SU-DHL-6 (cell line): ENCODE measurements at regions not wholly inside any gene's neighbourhood (a gene's known extent, or its start where the extent isn't known, plus 50 kb on each side); places are given as distances from the start of the nearest gene placed in this dataset.

Experiments used
- H2AFZ ChIP-seq: fragments of 200-600 bp; sonication (generic); 2 replicates; pipeline ENCODE4 v1.6.1; 2014; ENCODE audit warnings: low read depth, mild to moderate bottlenecking, moderate library complexity, mixed read lengths, antibody characterized with exemption, low read length; ENCODE audit not compliant: severe bottlenecking
- H3F3A ChIP-seq: fragments of 200-600 bp; shearing (Covaris generic); 2 replicates; pipeline ENCODE4 v1.6.0; 2016; ENCODE audit warnings: antibody characterized with exemption, mild to moderate bottlenecking; ENCODE audit not compliant: insufficient read depth
- H3K27ac ChIP-seq: fragments of 200-600 bp; sonication (generic); 2 replicates; pipeline ENCODE4 v1.5.1; 2016; ENCODE audit warnings: low read depth, mild to moderate bottlenecking, low read length, moderate library complexity, mixed read lengths
- H3K27me3 ChIP-seq: fragments of 200-600 bp; sonication (generic), shearing (Covaris generic); 2 replicates; pipeline ENCODE4 v1.6.0; 2014; ENCODE audit warnings: mild to moderate bottlenecking, low read length
- H3K36me3 ChIP-seq: fragments of 200-600 bp; sonication (generic); 2 replicates; pipeline ENCODE4 v1.6.1; 2014; ENCODE audit warnings: mild to moderate bottlenecking, low read length, mixed read lengths
- H3K4me2 ChIP-seq: fragments of 300-600, 200-600 bp; shearing (Covaris generic), sonication (generic); 2 replicates; pipeline ENCODE4 v1.6.0; 2014; ENCODE audit warnings: low read length, low read depth, mild to moderate bottlenecking; ENCODE audit not compliant: poor library complexity, severe bottlenecking
- H3K4me3 ChIP-seq: fragments of 200-600 bp; sonication (generic); 2 replicates; pipeline ENCODE4 v1.5.1; 2014; ENCODE audit warnings: antibody characterized with exemption, low read length, mild to moderate bottlenecking, mixed read lengths; ENCODE audit not compliant: insufficient read depth, poor library complexity, severe bottlenecking
- H3K79me2 ChIP-seq: fragments of 200-600 bp; sonication (generic); 2 replicates; pipeline ENCODE4 v1.6.1; 2014; ENCODE audit warnings: mild to moderate bottlenecking, low read length, moderate library complexity; ENCODE audit not compliant: insufficient read depth
- H3K9ac ChIP-seq: fragments of 200-600 bp; sonication (generic); 2 replicates; pipeline ENCODE4 v1.7.0; 2014; ENCODE audit warnings: mild to moderate bottlenecking, low read length
- H3K9me2 ChIP-seq: fragments of 200-600 bp; sonication (generic); replicated peaks from 2 replicates; pipeline ENCODE4 v1.6.1; 2014; ENCODE audit warnings: low read length; ENCODE audit not compliant: insufficient read depth
- H3K9me3 ChIP-seq: fragments of 200-600 bp; sonication (generic); 2 replicates; pipeline ENCODE4 v1.6.1; 2014; ENCODE audit warnings: low read length, mixed read lengths; ENCODE audit not compliant: insufficient read depth
- H4K20me1 ChIP-seq: fragments of 200-600 bp; sonication (generic); 2 replicates; pipeline ENCODE4 v1.6.1; 2014; ENCODE audit warnings: low read depth, mild to moderate bottlenecking, antibody characterized with exemption, low read length, moderate library complexity, mixed read lengths
- EZH2phosphoT487 ChIP-seq: fragments of 200-600 bp; sonication (generic), shearing (Covaris generic); conservative IDR thresholded peaks from 2 replicates; pipeline ENCODE4 v1.6.1; 2018; ENCODE audit warnings: mild to moderate bottlenecking, antibody characterized with exemption, low read length, moderate library complexity, mixed read lengths
- TF ChIP-seq, protein P1 (sequence below): fragments of 200-600 bp; sonication (generic); IDR thresholded peaks from one replicate; pipeline ENCODE4 v1.5.1; 2017; ENCODE audit warnings: antibody characterized with exemption, mild to moderate bottlenecking, low read length, moderate library complexity; ENCODE audit not compliant: insufficient read depth, poor library complexity, severe bottlenecking

DNA sequence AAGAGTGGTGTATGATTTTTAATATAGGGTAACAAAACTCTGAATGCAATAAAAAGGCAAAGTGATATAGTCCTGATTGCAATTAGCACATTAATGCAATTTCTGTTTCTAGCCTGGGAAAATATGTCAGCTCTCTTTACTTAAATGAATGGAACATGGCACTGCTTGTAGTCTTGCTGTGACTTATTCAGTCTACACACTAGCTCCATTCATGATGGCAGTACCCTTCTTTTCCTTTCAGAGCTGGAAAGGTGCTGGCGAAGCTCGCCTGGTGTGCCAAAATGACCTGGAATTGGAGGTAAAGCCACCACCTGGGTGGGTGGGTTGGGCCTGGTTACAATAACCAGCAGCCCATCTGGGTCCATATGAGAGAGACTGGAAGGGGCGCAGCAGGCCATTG lies 85.3 kb downstream of the ZNF365 start:
- H3K79me2 ChIP-seq = no peaks in the 10 kb centered on the region
- H3F3A ChIP-seq = no peaks in the 10 kb centered on the region
- H3K9me3 ChIP-seq = no peaks in the 10 kb centered on the region
- no peak overlapping the region for H3K4me3 ChIP-seq
- TF ChIP-seq EZH2phosphoT487 = no peak
- TF ChIP-seq, protein P1, sequence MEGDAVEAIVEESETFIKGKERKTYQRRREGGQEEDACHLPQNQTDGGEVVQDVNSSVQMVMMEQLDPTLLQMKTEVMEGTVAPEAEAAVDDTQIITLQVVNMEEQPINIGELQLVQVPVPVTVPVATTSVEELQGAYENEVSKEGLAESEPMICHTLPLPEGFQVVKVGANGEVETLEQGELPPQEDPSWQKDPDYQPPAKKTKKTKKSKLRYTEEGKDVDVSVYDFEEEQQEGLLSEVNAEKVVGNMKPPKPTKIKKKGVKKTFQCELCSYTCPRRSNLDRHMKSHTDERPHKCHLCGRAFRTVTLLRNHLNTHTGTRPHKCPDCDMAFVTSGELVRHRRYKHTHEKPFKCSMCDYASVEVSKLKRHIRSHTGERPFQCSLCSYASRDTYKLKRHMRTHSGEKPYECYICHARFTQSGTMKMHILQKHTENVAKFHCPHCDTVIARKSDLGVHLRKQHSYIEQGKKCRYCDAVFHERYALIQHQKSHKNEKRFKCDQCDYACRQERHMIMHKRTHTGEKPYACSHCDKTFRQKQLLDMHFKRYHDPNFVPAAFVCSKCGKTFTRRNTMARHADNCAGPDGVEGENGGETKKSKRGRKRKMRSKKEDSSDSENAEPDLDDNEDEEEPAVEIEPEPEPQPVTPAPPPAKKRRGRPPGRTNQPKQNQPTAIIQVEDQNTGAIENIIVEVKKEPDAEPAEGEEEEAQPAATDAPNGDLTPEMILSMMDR = no peak
- no peaks in the 10 kb centered on the region for H3K36me3 ChIP-seq
- no peaks in the 10 kb centered on the region for H4K20me1 ChIP-seq
- H3K27ac ChIP-seq = no peak overlapping the region
- no peaks in the 10 kb centered on the region for H3K9me2 ChIP-seq
- no peaks in the 10 kb centered on the region for H3K27me3 ChIP-seq
- no peak overlapping the region for H2AFZ ChIP-seq
- H3K9ac ChIP-seq = no peak overlapping the region
- H3K4me2 ChIP-seq = no peak overlapping the region

DNA sequence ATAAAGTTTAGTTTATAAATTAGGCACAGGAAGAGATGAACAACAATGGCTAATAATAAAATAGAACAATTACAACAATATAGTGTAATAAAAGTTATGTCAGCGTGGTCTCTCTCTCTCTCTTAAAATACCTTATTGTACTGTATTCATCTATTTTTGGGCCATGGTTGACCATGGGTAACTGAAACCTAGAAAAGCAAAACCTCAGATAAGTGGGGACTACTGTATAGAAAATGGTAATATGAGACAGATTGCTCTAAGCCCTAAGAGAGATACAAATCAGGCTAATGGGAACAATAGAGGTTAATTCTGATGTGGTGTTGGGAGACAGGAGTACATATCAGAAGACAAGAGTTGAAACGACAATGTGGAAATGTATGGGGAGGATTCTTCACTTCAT lies 86.2 kb downstream of the ZNF365 start:
- H3K79me2 ChIP-seq = no peaks in the 10 kb centered on the region
- no peak overlapping the region for H2AFZ ChIP-seq
- no peaks in the 10 kb centered on the region for H4K20me1 ChIP-seq
- no peak overlapping the region for H3K9ac ChIP-seq
- H3K4me2 ChIP-seq = no peak overlapping the region
- TF ChIP-seq, protein P1 = no peak
- no peak for TF ChIP-seq EZH2phosphoT487
- H3K27me3 ChIP-seq = no peaks in the 10 kb centered on the region
- H3K36me3 ChIP-seq = no peaks in the 10 kb centered on the region
- H3F3A ChIP-seq = no peaks in the 10 kb centered on the region
- H3K9me3 ChIP-seq = peaks cover 5% of the 10 kb centered on the region; the same call in 1 of the 2 replicates
- H3K9me2 ChIP-seq = no peaks in the 10 kb centered on the region
- H3K4me3 ChIP-seq = no peak overlapping the region
- no peak overlapping the region for H3K27ac ChIP-seq

DNA sequence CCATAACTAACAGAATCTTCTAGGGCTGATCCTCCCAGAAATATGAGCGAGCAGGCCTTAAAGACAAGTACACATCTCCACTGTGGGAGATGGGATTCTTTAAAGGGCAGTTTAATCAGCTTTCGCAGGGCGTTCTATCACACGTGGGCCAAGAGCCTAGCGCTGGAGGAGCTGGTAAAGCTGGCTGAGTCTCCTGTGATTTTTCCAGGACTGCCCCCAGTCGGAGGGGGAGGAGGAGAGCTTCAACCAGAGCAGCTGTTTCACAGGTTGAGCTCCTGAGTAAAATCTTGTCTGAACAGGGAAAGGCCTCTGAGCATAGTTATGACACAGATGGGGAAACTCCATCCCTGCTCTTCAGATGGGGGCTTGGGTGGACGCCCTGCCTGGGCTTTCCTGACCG lies 87.0 kb downstream of the ZNF365 start:
- Histone ChIP-seq H3K4me2 (no peak overlapping the region), H2AFZ (no peak overlapping the region), H3K9me2 (no peaks in the 10 kb centered on the region), H3F3A (no peaks in the 10 kb centered on the region), H3K9me3 (peaks cover 12% of the 10 kb centered on the region; the same call in 1 of the 2 replicates), H3K9ac (no peak overlapping the region), H4K20me1 (no peaks in the 10 kb centered on the region), H3K79me2 (no peaks in the 10 kb centered on the region), H3K4me3 (no peak overlapping the region), H3K27ac (no peak overlapping the region), H3K36me3 (no peaks in the 10 kb centered on the region), H3K27me3 (no peaks in the 10 kb centered on the region)
- TF ChIP-seq, protein P1 = no peak
- no peak for TF ChIP-seq EZH2phosphoT487

DNA sequence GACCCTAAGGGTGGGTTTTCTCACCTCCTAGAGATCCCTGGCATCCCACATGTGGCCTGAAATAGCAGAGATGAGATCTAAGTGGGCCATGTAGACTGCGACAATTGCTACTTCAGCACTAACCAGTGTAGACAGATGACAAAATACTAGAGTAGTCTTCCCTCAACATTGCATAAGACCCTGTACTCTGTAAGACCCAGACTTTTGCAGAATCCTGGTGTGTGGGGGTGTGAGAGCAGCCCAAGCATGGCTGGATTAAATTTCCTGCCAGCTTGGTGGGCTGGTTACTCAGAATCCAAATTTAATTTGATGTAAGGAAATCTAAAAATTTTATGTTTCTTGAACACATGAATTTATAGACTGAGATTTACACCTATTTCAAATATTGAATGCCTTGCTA lies 88.3 kb downstream of the ZNF365 start:
- Histone ChIP-seq H3K4me3 (no peak overlapping the region), H3F3A (no peaks in the 10 kb centered on the region), H3K79me2 (no peaks in the 10 kb centered on the region), H3K27ac (no peak overlapping the region), H3K4me2 (no peak overlapping the region), H4K20me1 (no peaks in the 10 kb centered on the region), H3K27me3 (no peaks in the 10 kb centered on the region), H3K9me3 (peaks cover 15% of the 10 kb centered on the region; the same call in 1 of the 2 replicates), H3K9me2 (no peaks in the 10 kb centered on the region), H3K36me3 (no peaks in the 10 kb centered on the region), H2AFZ (no peak overlapping the region), H3K9ac (no peak overlapping the region)
- TF ChIP-seq EZH2phosphoT487 = no peak
- TF ChIP-seq, protein P1 = no peak
